Neural cell (in vitro differentiated cells): ENCODE measurements at regions not wholly inside any gene's neighbourhood (a gene's known extent, or its start where the extent isn't known, plus 50 kb on each side); places are given as distances from the start of the nearest gene placed in this dataset.

ENCODE experiments used
- H2AFZ ChIP-seq: fragments of 200-600, 300-800 bp; sonication (generic), shearing (Covaris generic); 2 replicates; pipeline ENCODE4 v1.6.0; 2014; ENCODE audit warnings: low read depth, mild to moderate bottlenecking, antibody characterized with exemption, low read length, moderate library complexity
- H3F3A ChIP-seq: fragments of 200-600 bp; shearing (Covaris generic); 2 replicates; pipeline ENCODE4 v1.6.1; 2016; ENCODE audit warnings: mild to moderate bottlenecking, moderate library complexity, mixed read lengths, antibody characterized with exemption, low read length; ENCODE audit not compliant: insufficient read depth, poor library complexity, severe bottlenecking
- H3K27ac ChIP-seq: fragments of 200-600, 300-800 bp; sonication (generic), shearing (Covaris generic); 2 replicates; pipeline ENCODE4 v1.5.1; 2014; ENCODE audit warnings: mild to moderate bottlenecking, low read length, moderate library complexity
- H3K27me3 ChIP-seq: fragments of 300-800, 200-600 bp; sonication (generic), shearing (Covaris generic); 2 replicates; pipeline ENCODE4 v1.6.0; 2014; ENCODE audit warnings: mild to moderate bottlenecking, low read depth, low read length, moderate library complexity; ENCODE audit not compliant: insufficient read depth
- H3K36me3 ChIP-seq: fragments of 300-800, 200-600 bp; sonication (generic), shearing (Covaris generic); 2 replicates; pipeline ENCODE4 v1.5.1; 2014; ENCODE audit warnings: mild to moderate bottlenecking, antibody characterized with exemption, low read length, moderate library complexity; ENCODE audit not compliant: insufficient read depth
- H3K4me2 ChIP-seq: fragments of 300-800, 200-600 bp; sonication (generic), shearing (Covaris generic); 2 replicates; pipeline ENCODE4 v1.6.0; 2014; ENCODE audit warnings: mild to moderate bottlenecking, low read length
- H3K4me3 ChIP-seq: fragments of 300-800, 200-600 bp; sonication (generic), shearing (Covaris generic); 2 replicates; pipeline ENCODE4 v1.5.1; 2014; ENCODE audit warnings: mild to moderate bottlenecking, low read length, moderate library complexity
- H3K79me2 ChIP-seq: fragments of 200-600 bp; shearing (Covaris generic); replicated peaks from 2 replicates; pipeline ENCODE4 v1.6.0; 2014; ENCODE audit warnings: mild to moderate bottlenecking, low read length, moderate library complexity; ENCODE audit not compliant: insufficient read depth
- H3K9ac ChIP-seq: fragments of 300-800, 200-600 bp; sonication (generic), shearing (Covaris generic); 2 replicates; pipeline ENCODE4 v1.6.1; 2016; ENCODE audit warnings: mild to moderate bottlenecking, low read length, mixed read lengths
- H3K9me2 ChIP-seq: fragments of 200-600 bp; shearing (Covaris generic); 2 replicates; pipeline ENCODE4 v1.6.1; 2016; ENCODE audit warnings: mild to moderate bottlenecking, low read length, mixed read lengths; ENCODE audit not compliant: insufficient read depth
- H3K9me3 ChIP-seq: fragments of 200-600, 300-800 bp; sonication (generic), shearing (Covaris generic); 2 replicates; pipeline ENCODE4 v1.6.1; 2016; ENCODE audit warnings: mild to moderate bottlenecking, mixed run types, low read length, moderate library complexity, mixed read lengths
- H4K20me1 ChIP-seq: fragments of 200-600 bp; shearing (Covaris generic); 2 replicates; pipeline ENCODE4 v1.6.1; 2016; ENCODE audit warnings: mild to moderate bottlenecking, mixed run types; ENCODE audit not compliant: insufficient read depth
- CTCF ChIP-seq: fragments of 450-650 bp; IDR thresholded peaks from 2 replicates; pipeline ENCODE4 v1.5.1; 2014; ENCODE audit warnings: antibody characterized with exemption, mild to moderate bottlenecking, moderate library complexity; ENCODE audit not compliant: poor library complexity, severe bottlenecking
- EP300 ChIP-seq: fragments of 450-650 bp; conservative IDR thresholded peaks from 2 replicates; pipeline ENCODE4 v1.6.1; 2014; ENCODE audit warnings: antibody characterized with exemption, mild to moderate bottlenecking, moderate library complexity; ENCODE audit not compliant: poor library complexity, severe bottlenecking
- EZH2 ChIP-seq: fragments of 200-600, 300-800 bp; shearing (Covaris generic), sonication (generic); IDR thresholded peaks from 2 replicates; pipeline ENCODE4 v1.6.1; 2014; ENCODE audit warnings: antibody characterized with exemption, low read length, borderline replicate concordance, mild to moderate bottlenecking; ENCODE audit not compliant: insufficient read depth, poor library complexity, severe bottlenecking
- MXI1 ChIP-seq: fragments of 450-650 bp; conservative IDR thresholded peaks from 2 replicates; pipeline ENCODE4 v1.6.1; 2014; ENCODE audit warnings: antibody characterized with exemption, mild to moderate bottlenecking; ENCODE audit not compliant: poor library complexity, severe bottlenecking
- POLR2AphosphoS5 ChIP-seq: IDR thresholded peaks from 2 replicates; pipeline ENCODE4 v1.6.1; 2012
- RAD21 ChIP-seq: fragments of 450-650 bp; conservative IDR thresholded peaks from 2 replicates; pipeline ENCODE4 v1.6.1; 2014; ENCODE audit warnings: antibody characterized with exemption, mild to moderate bottlenecking, moderate library complexity
- REST ChIP-seq: IDR thresholded peaks from 2 replicates; pipeline ENCODE4 v1.6.1; 2012; ENCODE audit warnings: borderline replicate concordance
- SMC3 ChIP-seq: fragments of 450-650 bp; conservative IDR thresholded peaks from 2 replicates; pipeline ENCODE4 v1.6.1; 2014; ENCODE audit warnings: antibody characterized with exemption, mild to moderate bottlenecking, moderate library complexity; ENCODE audit not compliant: poor library complexity
- TAF1 ChIP-seq: IDR thresholded peaks from 2 replicates; pipeline ENCODE4 v1.6.1; 2012; ENCODE audit warnings: low read depth

- no peaks in the 10 kb centered on the region for H3K27me3 ChIP-seq
These were observed 128.8 kb upstream of the GPR26 start for GRCh38 chr10:123537188-123537961.

More at GRCh38 chr10:123537188-123537961, 128.8 kb upstream of the GPR26 start:
- H2AFZ ChIP-seq, result no peak overlapping the region
- no peak overlapping the region for H3K27ac ChIP-seq
- H3F3A ChIP-seq, result no peaks in the 10 kb centered on the region
- no peak overlapping the region for H3K4me3 ChIP-seq
- H3K36me3 ChIP-seq, result no peaks in the 10 kb centered on the region
- H3K4me2 ChIP-seq, result no peak overlapping the region
- no peaks in the 10 kb centered on the region for H3K9me2 ChIP-seq
- H4K20me1 ChIP-seq, result no peaks in the 10 kb centered on the region
- H3K9me3 ChIP-seq, result no peaks in the 10 kb centered on the region
- H3K79me2 ChIP-seq, result no peaks in the 10 kb centered on the region
- H3K9ac ChIP-seq, result no peak overlapping the region
- no peak for TF ChIP-seq MXI1
- no peak for TF ChIP-seq REST
- no peak for TF ChIP-seq CTCF
- no peak for TF ChIP-seq RAD21
- no peak for TF ChIP-seq SMC3
- TF ChIP-seq POLR2AphosphoS5, result no peak
- TF ChIP-seq TAF1, result no peak
- no peak for TF ChIP-seq EP300
- no peak for TF ChIP-seq EZH2
